ENCODE measurements at regions not wholly inside any gene's neighbourhood (a gene's known extent, or its start where the extent isn't known, plus 50 kb on each side); places are given as distances from the start of the nearest gene placed in this dataset.

- TF ChIP-seq CTCF (conservative IDR thresholded peaks at IDR 0.05) = no peak
- TF ChIP-seq EZH2 (IDR thresholded peaks at IDR 0.05; ENCODE audit: low read depth) = no peak
Measured at GRCh38 chr1:187445066-187445465, 616.3 kb downstream of the PLA2G4A start.

Measured in PC-9 (cell line).